B cell (primary cell): ENCODE measurements at regions not wholly inside any gene's neighbourhood (a gene's known extent, or its start where the extent isn't known, plus 50 kb on each side); places are given as distances from the start of the nearest gene placed in this dataset.

ENCODE experiments used
- ATAC-seq: fragments of 200-7000 bp; cut with Tn5 transposase; one replicate; pipeline ENCODE4 v1.10.0; 2021; ENCODE audit warnings: low read depth, mild to moderate bottlenecking, moderate number of reproducible peaks, moderate library complexity
- CTCF ChIA-PET: fragments of 350-600 bp; sonication (Branson Sonifier 250); formaldehyde crosslinking; loops from one replicate; lab custom pipeline; 2021; ENCODE audit warnings: antibody characterized with exemption, inconsistent platforms; lab: Charles Lee
- POLR2A ChIA-PET: fragments of 350-600 bp; sonication (Branson Sonifier 250); formaldehyde crosslinking; loops from one replicate; lab custom pipeline; 2021; ENCODE audit warnings: antibody characterized with exemption; lab: Charles Lee
- DNase-seq: peaks from one replicate; pipeline ENCODE4 v3.0.0; 2013
- H2AFZ ChIP-seq: 2 replicates; pipeline ENCODE4 v1.6.1; 2012; ENCODE audit warnings: mild to moderate bottlenecking, low read depth, low read length; ENCODE audit not compliant: insufficient read depth, poor library complexity, severe bottlenecking
- H3K27ac ChIP-seq, 2 donors: 1 replicate in 1 of 2; 2 replicates in 1 of 2; pipeline ENCODE4 v1.5.1; 2012 to 2013; ENCODE audit warnings: low read length in 2 of 2, mild to moderate bottlenecking in 2 of 2, moderate library complexity in 1 of 2
- H3K27me3 ChIP-seq, 4 experiments: fragments of 200-600 bp in 1 of 4; sonication (generic) in 1 of 4; replicated peaks in 1 of 4; 1 replicate in 2 of 4; 2 replicates in 2 of 4; pipeline versions ENCODE4 v1.6.1 to v1.7.0; 2013 to 2016; ENCODE audit warnings: low read length in 3 of 4, mild to moderate bottlenecking in 2 of 4, mixed read lengths in 1 of 4, moderate library complexity in 1 of 4; ENCODE audit not compliant: insufficient read depth in 4 of 4, control insufficient read depth in 3 of 4; ENCODE audit errors: control extremely low read depth in 1 of 4
- H3K36me3 ChIP-seq, 2 experiments: replicated peaks in 1 of 2; 1 replicate in 1 of 2; 2 replicates in 1 of 2; pipeline versions ENCODE4 v1.6.1 to v1.7.1; 2013; ENCODE audit warnings: low read length in 1 of 2; ENCODE audit not compliant: insufficient read depth in 2 of 2, control insufficient read depth in 1 of 2; ENCODE audit errors: control extremely low read depth in 1 of 2, extremely low read depth in 1 of 2
- H3K4me1 ChIP-seq, 2 donors: fragments of 200-600 bp in 1 of 2; sonication (generic) in 1 of 2; 1 replicate in 1 of 2; 2 replicates in 1 of 2; pipeline versions ENCODE4 v1.5.1 to v1.6.1; 2013 to 2017; ENCODE audit warnings: low read length in 2 of 2; ENCODE audit not compliant: control insufficient read depth in 2 of 2, insufficient read depth in 2 of 2
- H3K4me2 ChIP-seq: replicated peaks from 2 replicates; pipeline ENCODE3; 2012; ENCODE audit warnings: mild to moderate bottlenecking, low read depth, low read length; ENCODE audit not compliant: poor library complexity, severe bottlenecking
- H3K4me3 ChIP-seq, 5 experiments: fragments of 200-600 bp in 1 of 5; sonication (generic) in 1 of 5; 1 replicate in 3 of 5; 2 replicates in 2 of 5; pipeline versions ENCODE4 v1.5.1 to v1.7.0; 2011 to 2016; ENCODE audit warnings: low read length in 4 of 5, mild to moderate bottlenecking in 4 of 5, low read depth in 2 of 5, control low read depth in 1 of 5, moderate library complexity in 1 of 5; ENCODE audit not compliant: insufficient read depth in 1 of 5; ENCODE audit errors: control extremely low read depth in 1 of 5, extremely low read depth in 1 of 5
- H3K79me2 ChIP-seq: fragments of 200-600 bp; sonication (generic); one replicate; pipeline ENCODE4 v1.6.0; 2016; ENCODE audit warnings: low read length; ENCODE audit not compliant: control insufficient read depth, insufficient read depth
- H3K9ac ChIP-seq: fragments of 200-600 bp; sonication (generic); 2 replicates; pipeline ENCODE4 v1.6.1; 2017; ENCODE audit warnings: mild to moderate bottlenecking, low read length, moderate library complexity
- H3K9me3 ChIP-seq, 3 donors: one replicate each; pipeline versions ENCODE4 v1.6.1 to v1.7.1; 2013; ENCODE audit warnings: low read length in 2 of 3; ENCODE audit not compliant: control insufficient read depth in 2 of 3, insufficient read depth in 1 of 3; ENCODE audit errors: control extremely low read depth in 1 of 3
- H4K20me1 ChIP-seq: 2 replicates; pipeline ENCODE4 v1.6.0; 2012; ENCODE audit warnings: mild to moderate bottlenecking, low read length; ENCODE audit not compliant: insufficient read depth, control insufficient read depth, poor library complexity, severe bottlenecking
- H3K27ac Mint-ChIP-seq: one replicate; pipeline ENCODE4 v1.8.0; 2021; ENCODE audit warnings: mixed read lengths
- H3K27me3 Mint-ChIP-seq: one replicate; pipeline ENCODE4 v1.8.0; 2021; ENCODE audit warnings: mixed read lengths
- H3K4me1 Mint-ChIP-seq: one replicate; pipeline ENCODE4 v1.8.0; 2021; ENCODE audit warnings: mixed read lengths
- H3K4me3 Mint-ChIP-seq: one replicate; pipeline ENCODE4 v1.8.0; 2021; ENCODE audit warnings: mixed read lengths
- H3K9me3 Mint-ChIP-seq: one replicate; pipeline ENCODE4 v1.8.0; 2022; ENCODE audit warnings: mixed read lengths; ENCODE audit not compliant: insufficient read depth
- CTCF ChIP-seq: fragments of 200-600 bp; IDR thresholded peaks from one replicate; pipeline ENCODE4 v1.8.0; 2022; ENCODE audit warnings: antibody characterized with exemption, mild to moderate bottlenecking
- EZH2 ChIP-seq: IDR thresholded peaks from 2 replicates; pipeline ENCODE4 v1.6.1; 2012; ENCODE audit warnings: borderline replicate concordance, low read depth, mild to moderate bottlenecking, moderate library complexity, low read length; ENCODE audit not compliant: insufficient read depth, poor library complexity, severe bottlenecking
- WGBS: methylation state at CpG from one replicate; pipeline ENCODE4 v1.1.5; 2013; ENCODE audit warnings: missing lambda C conversion rate; ENCODE audit not compliant: insufficient coverage; 5-methylcytosine and 5-hydroxymethylcytosine counted together
- intact Hi-C: fragments of 100-400 bp; cut with micrococcal nuclease; formaldehyde crosslinking; loops from one replicate; pipeline ENCODE4 v1.10.0; 2022

- Mint-ChIP-seq H3K4me3 (no peak overlapping the region), H3K27ac (no peak overlapping the region), H3K4me1 (no peaks in the 10 kb centered on the region), H3K9me3 (no peaks in the 10 kb centered on the region), H3K27me3 (no peaks in the 10 kb centered on the region)
- no peak overlapping the region for H3K4me2 ChIP-seq
- H2AFZ ChIP-seq = no peak overlapping the region
- no peaks in the 10 kb centered on the region for H3K27me3 ChIP-seq
- H3K9ac ChIP-seq = no peak overlapping the region
- no peaks in the 10 kb centered on the region for H3K36me3 ChIP-seq
- ATAC-seq = no peak
- no peak overlapping the region for H3K27ac ChIP-seq
- WGBS = no CpG with 5 or more reads among the region's 1 CpG
- TF ChIP-seq CTCF (no peak), EZH2 (no peak)
- intact Hi-C loops = no loop called here
- H3K79me2 ChIP-seq = no peaks in the 10 kb centered on the region
- H3K4me3 ChIP-seq = no peak overlapping the region
- H3K9me3 ChIP-seq = no peaks in the 10 kb centered on the region
- no peak for DNase-seq
- CTCF ChIA-PET = no interaction called here
- H3K4me1 ChIP-seq = no peaks in the 10 kb centered on the region
- POLR2A ChIA-PET = no interaction called here
- no peaks in the 10 kb centered on the region for H4K20me1 ChIP-seq
Measured at GRCh38 chr5:18489703-18490102, 855.4 kb downstream of the TAF11L14 start.

GRCh38 chr5:18491349-18491748 lies 857.1 kb downstream of the TAF11L14 start:
- Histone ChIP-seq H3K4me1 (no peaks in the 10 kb centered on the region), H4K20me1 (no peaks in the 10 kb centered on the region), H3K4me3 (no peak overlapping the region), H3K4me2 (no peak overlapping the region), H3K9me3 (peaks cover 0 to under 1% (median 0%) of the 10 kb centered on the region in 3 donors), H3K27ac (no peak overlapping the region), H2AFZ (no peak overlapping the region), H3K27me3 (no peaks in the 10 kb centered on the region), H3K79me2 (no peaks in the 10 kb centered on the region), H3K9ac (no peak overlapping the region), H3K36me3 (no peaks in the 10 kb centered on the region)
- no peaks in the 10 kb centered on the region for H3K4me1 Mint-ChIP-seq
- 83% methylated on average over 1 of the region's 1 CpG for WGBS
- no peak for TF ChIP-seq EZH2
- no peak for TF ChIP-seq CTCF
- H3K27ac Mint-ChIP-seq = no peak overlapping the region
- H3K9me3 Mint-ChIP-seq = no peaks in the 10 kb centered on the region
- no peak for DNase-seq
- no peak for ATAC-seq
- ChIA-PET CTCF (no interaction called here), POLR2A (no interaction called here)
- no peaks in the 10 kb centered on the region for H3K27me3 Mint-ChIP-seq
- intact Hi-C loops = no loop called here
- H3K4me3 Mint-ChIP-seq = no peak overlapping the region
